NCI-H1436 treated with DMSO at 0.1 percent for 48 hours (cell line): ENCODE measurements at regions not wholly inside any gene's neighbourhood (a gene's known extent, or its start where the extent isn't known, plus 50 kb on each side); places are given as distances from the start of the nearest gene placed in this dataset.
A peak's percentile ranks its signal among the peaks of the same experiment; 100 is the strongest.

Experiments
- DNase-seq: peaks from one replicate; lab custom pipeline; 2025; lab: John Stamatoyannopoulos, UW

DNA sequence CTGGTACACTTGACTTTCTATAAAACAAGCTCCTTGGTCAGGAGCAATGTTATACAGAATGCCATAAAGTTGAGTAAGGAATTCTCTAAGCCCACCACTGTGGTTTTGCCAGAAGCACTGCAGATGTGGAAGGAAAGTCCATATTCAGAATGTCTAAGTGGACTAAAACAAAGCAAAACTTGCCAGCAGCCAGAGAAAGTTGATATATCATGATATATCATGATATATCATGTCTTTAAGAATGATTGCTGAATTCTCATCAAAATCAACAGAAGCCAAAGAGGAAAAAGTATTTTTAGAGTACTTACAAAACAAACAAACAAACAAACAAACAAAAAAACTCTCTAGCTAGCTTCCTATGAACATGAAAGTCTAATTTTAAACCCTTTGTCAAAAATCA is 424.8 kb upstream of the OR4E1 start:
- DNase-seq, result no peak

DNA sequence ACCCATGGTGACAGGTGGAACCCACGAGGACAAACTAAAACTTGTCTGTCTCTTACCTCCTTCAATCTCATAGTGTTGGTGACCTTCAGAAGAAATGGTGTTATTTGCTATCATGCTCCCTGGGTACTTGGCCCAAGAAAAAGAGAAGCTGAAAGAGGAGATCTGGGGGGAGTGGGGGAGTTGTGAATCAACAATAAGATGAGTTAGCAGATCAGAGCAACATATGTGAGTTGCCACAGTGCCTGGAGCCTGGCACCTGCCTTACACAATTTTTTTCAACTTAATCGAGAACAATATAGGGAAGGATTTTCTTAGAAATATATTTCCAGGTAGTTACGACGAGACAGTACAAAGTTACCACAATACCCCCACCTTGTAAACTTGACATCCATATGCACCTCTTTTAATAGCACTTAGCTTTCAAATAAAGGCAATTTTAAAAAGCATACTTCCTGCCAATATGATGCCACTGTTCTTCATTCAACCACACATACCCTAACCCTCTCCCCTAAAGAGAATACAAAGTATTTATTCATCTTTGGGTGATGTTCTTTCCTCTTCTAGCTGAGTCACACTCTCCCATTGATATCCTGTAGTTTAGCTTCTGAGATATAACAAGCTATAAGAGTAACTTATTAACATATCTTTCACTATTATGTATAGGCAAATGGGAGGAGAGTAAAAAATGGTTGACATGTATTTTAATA is 424.1 kb upstream of the OR4E1 start:
- DNase-seq, result no peak

DNA sequence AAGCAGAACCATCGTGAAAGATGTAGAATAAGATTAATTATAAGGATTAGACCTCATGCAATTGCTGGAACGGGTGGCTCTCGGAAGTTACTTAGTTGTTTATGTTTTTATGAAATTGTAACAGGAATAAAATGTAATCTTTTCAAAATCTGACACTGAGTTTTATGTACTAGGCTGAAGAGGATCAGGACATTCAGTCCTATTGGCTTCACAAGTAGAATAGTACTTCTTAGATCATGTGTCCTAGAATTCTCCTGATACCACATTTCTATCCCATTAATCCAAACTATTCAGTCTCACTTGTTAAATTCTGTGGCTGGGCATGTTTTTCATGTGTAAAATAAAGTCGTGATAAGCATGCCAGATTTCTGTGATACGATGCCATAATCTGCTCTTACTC is 423.5 kb upstream of the OR4E1 start:
- no peak for DNase-seq

DNA sequence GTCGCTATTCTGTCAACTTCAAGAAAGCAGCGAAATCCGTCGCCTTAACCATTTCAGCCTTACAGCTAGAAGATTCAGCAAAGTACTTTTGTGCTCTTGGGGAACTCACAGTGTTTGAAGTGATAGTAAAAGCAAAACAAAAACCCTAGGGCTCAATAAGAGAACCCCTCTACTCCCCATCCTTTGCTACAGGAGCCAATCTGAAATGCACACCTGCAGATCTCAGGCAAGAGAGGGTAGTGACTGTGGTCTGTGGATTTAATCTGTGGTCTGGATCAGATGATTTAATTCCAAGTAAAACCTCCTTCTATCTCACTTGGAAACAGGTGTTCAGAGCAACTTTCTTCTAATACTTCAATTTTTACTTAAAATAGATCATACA is 422.9 kb upstream of the OR4E1 start:
- no peak for DNase-seq

DNA sequence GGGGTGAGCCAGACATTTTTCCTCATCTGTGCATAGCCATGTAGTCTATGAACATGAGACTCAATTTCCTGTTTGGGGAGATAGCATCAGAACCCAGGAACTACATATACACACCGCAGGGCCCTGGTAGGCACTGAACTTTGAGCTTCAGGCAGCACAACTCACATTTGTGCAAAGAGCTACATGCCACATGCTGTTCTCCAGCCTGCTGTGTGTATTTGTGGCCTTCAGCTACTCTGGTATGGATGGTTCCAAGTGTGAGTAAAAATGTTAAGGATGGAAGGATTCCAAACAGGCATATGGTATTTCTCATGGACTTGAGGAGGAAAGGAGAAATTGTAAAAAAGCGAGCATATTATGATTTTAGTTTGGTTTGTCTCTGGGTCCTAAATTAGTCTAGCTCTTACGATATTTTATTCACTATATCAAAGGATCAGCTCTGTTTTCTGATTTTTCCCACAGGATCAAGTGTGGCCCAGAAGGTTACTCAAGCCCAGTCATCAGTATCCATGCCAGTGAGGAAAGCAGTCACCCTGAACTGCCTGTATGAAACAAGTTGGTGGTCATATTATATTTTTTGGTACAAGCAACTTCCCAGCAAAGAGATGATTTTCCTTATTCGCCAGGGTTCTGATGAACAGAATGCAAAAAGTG is 422.4 kb upstream of the OR4E1 start:
- no peak for DNase-seq

DNA sequence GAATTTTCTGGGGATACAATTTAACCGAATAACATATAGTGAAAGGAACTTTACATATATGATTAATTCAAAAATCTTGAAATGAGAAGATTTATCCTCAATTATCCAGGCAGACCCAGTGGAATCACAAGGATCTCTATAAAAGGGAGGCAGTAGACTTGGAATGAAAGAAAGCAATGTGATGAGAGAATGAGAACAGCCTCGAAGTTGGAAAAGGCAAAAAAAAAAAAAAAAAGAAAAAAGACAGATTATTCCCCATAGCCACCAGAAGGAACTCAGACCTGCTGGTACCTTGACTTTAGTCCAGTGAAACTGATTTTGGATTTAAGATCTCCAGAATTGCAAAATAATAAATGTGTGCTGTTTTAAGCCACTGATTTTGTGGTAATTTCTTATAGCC is 416.3 kb upstream of the OR4E1 start:
- DNase-seq, result no peak

DNA sequence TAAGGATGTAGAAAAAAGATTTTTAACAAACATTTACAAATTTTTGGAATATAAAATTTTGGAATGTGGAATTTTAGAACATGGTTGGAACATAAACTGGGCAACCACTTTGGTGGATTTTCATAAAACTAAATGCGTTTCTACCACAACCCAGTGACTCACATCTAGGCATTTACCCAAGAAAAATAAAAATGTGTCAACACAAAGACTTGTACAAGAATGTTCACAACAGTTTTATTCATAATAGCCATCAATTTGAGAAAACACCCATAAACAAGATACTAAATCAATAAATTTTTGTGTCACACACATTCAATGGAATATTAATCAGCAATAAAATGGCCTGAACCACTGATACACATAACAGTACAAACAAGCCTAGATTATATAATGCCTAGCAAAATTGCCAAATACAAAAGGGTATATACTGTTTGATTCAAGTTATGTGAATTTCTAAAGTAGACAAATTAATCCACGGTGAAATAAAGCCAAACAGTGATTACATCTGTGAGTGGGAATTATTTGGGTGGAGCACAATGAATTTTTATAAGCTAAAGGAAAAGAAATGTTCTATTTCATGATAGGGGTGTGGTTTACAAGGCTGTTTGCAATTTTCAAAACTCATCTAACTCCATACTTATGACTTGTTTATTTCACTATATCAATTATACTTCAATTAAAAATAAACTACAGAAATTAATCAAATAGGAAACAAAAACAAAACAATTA is 415.2 kb upstream of the OR4E1 start:
- DNase-seq, result no peak

DNA sequence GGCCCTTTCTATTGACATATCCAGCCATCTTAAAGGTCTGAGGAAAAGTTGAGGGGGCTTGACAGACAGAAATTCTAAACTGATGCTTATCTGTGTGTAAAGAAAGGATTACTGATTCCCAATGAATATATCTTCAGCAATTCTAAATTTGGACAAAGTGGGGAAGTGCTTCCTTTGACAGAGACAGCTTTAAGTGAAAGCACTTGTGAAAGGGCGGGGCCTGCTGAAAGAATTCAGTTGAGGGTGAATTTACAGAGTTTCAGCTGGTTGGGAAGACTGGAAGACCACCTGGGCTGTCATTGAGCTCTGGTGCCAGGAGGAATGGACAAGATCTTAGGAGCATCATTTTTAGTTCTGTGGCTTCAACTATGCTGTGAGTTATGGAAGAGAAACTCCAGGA is 412.5 kb upstream of the OR4E1 start:
- DNase-seq, result no peak

DNA sequence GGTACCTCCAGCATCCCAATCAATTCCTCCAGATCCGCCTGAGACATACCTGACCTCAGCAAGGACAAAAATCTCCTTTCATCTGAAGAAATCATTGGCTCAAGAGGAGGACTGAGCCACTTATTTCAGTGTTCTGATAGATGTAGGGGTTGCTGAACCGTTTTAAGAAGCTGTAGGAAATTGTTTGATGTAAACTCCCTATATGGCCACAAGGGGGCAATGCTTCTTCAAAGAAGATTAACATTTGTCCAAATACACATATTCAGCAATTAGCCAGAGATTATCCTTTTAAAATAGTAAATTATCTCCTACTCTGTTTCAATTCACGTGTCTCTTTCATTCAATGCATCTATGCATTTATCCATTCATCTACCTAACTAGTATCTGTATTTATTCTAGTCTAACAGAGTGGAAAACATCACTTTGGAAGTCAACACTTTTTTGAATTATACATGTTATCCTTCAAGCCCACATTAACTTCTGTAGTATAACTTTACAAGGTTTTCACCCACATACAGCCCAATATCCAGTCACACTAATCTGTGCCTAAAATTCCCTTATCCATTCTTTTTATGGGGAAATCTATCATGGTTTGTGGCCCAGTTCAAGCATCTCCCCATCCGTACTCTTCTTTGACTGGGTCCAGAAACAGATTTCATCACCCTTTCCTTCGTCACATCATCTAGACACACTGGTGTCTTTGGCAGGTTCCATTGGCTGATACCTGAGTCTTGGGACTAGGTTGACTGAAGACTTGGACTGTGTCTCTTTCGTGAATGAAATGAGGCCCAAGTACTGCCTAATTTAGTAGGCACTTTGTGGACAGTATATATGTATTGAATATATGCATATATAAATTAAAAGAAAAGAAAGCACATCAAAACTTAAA is 411.0 kb upstream of the OR4E1 start:
- peak; percentile 9 for DNase-seq

DNA sequence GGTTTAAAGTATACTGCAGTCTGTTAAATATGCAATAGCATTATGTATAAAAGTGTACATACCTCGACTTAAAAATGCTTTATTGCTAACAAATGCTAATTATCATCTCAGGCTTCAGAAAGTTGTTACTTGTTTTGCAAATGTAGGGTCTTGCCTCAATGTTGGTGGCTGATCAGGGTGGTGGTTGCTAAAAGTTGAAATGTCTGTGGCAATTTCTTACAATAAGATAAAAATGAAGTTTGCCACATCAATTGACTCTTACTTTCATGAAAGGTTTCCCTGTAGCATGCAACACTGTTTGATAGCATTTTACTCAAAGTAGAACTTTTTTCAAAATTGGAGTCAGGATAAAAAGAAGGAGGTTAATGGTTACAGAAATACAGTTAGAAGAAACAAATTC is 407.7 kb upstream of the OR4E1 start:
- no peak for DNase-seq

DNA sequence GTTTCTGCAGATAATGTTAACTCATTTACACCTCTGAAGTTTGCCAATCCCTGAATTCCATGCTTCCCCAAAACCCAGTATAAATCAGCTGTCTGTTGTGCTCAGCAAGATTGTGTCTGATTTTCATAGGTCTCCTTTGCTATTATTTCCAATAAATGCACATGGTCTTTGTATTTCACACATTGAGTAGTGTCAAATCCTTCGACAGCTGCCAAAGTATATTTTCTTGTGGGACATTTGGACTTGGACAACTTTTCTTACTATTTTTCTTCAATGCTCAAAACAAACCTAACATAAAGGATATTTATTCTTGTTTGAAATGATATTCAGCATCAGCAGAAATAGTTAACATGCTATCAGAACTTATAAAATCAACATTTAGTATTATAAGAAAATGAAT is 406.1 kb upstream of the OR4E1 start:
- DNase-seq, result no peak

DNA sequence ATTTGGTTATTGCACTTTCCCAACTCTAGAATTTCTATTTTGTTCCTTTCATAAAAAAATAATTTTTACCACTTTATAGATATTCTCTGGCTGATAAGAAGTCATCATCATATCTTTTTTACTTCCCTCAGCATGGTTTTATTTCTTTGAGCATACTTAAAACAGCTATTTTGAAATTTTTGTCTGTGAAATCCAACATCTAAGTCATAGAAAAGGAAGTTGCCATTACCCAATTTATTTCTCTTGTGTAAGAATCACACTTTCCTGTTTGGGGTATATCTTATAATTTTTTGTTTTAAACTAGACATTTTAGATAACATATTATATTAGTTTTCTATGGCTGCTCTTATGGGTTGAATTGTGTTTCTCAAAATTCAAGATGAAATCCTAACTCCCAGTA is 400.2 kb upstream of the OR4E1 start:
- DNase-seq, result no peak

DNA sequence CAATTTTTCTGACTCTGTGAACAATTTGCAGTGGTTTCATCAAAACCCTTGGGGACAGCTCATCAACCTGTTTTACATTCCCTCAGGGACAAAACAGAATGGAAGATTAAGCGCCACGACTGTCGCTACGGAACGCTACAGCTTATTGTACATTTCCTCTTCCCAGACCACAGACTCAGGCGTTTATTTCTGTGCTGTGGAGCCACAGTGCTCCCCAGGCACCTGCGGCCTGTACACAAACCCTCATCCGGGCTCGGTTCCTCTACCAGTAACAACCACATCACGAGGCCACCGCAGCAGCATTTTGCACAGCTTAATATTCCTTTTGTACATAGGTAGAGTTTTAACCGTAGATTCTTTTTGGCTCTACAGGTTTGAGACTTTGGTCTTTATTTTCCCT is 397.4 kb upstream of the OR4E1 start:
- DNase-seq, result no peak

DNA sequence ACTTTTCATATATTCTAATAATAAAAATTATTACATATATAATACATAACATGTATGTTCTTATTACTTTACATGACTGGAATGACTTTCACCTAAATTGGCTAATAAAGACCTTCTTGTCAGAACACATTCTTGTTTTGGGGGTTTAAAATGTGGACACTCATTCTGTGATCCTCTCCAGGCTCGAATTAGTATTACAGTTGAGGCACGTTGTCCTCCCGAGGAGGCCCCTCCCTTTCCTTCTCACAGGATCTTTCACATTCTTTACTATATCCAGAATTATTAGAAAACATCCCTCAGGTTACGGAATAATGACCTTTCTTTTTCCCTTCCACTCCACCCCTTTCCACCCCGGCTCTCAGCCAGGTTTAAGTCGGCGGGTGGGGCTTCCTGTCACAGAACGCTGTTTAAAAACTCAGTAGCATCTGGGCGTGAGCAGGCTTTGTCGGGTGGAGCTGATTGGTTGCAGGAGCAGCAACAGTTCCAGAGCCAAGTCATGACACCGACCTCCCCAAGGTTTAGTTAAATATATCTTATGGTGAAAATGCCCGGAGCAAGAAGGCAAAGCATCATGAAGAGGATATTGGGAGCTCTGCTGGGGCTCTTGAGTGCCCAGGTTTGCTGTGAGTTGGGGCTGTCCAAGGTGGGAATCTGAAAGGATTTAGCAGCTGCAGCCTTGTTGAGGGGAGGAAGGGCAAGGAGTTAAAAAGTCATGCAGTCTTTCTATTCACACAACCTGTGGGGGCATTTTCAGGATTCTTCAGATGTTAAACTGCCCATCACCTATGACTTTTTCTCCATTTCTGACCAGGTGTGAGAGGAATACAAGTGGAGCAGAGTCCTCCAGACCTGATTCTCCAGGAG is 396.7 kb upstream of the OR4E1 start:
- DNase-seq, result no peak

DNA sequence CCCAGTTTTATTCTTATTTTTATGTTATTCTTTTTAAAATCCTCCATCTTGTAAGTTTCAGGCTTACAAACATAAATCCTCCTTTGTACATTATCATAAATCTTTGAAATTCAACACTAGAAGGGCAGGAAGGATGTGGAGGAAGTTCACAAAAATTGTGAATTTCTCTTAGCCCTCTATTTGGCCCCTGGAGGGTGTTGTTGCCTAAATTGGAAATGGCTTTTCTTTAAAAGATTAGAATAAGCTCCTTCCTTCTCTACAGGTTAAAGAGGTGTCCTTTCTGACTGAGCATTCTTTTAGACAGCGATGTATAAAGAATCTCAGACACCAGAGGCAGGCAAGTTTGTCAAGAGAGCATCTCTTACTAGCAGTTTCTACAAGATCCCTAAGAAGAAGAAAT is 391.7 kb upstream of the OR4E1 start:
- DNase-seq, result no peak

DNA sequence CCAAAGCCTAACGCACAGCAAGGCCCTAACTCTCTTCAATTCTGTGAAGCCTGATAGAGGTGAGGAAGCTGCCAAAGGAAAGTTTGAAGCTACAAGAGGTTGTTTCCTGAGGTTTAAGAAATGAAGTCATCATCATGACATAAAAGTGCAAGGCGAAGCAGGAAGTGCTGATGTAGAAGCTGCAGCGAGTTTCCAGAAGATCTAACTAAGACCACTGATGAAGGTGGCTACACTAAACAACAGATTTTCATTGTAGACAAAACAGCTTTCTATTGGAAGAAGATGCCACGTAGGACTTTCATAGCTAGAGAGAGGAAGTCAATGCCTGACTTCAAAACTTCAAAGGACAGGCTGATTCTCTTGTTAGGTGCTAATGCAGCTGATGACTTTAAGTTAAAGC is 385.6 kb upstream of the OR4E1 start:
- no peak for DNase-seq

DNA sequence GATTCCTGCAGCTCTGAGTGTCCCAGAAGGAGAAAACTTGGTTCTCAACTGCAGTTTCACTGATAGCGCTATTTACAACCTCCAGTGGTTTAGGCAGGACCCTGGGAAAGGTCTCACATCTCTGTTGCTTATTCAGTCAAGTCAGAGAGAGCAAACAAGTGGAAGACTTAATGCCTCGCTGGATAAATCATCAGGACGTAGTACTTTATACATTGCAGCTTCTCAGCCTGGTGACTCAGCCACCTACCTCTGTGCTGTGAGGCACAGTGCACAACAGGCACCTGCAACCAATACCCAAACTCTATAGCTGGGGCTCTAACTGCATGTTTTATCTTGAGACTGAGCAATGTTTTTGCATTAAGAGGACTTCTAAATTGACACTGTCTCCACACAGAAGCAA is 379.2 kb upstream of the OR4E1 start:
- no peak for DNase-seq

DNA sequence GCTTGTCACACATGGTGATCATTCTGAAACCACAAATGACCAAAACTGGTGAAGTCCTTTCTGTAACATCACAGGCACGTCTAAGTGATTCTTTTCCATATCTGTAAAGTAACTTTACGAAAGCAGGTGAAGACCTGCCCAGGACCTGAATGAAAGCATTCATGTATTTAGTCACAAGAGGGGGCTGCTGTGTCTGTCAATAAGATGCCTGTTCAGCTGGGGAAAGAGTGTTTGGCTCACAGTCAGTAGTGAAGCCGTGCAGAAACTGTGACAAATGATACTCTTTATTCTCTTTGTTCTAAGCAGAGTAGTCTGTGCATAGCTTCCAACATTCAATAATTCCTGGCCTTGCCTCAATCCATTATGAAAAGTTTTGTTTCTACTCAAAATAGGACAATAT is 373.5 kb upstream of the OR4E1 start:
- DNase-seq, result no peak

DNA sequence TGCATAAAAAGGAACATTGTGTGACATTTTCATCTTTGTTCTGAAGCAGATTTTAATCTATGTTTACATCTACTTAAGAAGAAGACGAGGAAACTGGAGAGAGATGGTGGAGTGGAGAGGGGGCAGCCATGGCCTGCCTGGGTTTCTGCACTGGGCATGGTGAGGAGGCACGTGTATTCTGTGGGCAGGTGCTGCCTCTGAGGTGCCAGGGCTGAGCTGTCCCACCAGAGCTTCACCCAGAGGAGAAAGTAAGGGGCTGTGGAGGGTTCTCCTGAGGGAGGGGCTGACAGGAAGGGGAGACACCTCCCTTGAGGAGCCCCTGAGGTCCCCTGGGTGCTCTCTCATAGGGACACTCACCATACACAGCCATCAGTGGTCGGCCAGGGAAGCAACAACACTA is 372.4 kb upstream of the OR4E1 start:
- no peak for DNase-seq

DNA sequence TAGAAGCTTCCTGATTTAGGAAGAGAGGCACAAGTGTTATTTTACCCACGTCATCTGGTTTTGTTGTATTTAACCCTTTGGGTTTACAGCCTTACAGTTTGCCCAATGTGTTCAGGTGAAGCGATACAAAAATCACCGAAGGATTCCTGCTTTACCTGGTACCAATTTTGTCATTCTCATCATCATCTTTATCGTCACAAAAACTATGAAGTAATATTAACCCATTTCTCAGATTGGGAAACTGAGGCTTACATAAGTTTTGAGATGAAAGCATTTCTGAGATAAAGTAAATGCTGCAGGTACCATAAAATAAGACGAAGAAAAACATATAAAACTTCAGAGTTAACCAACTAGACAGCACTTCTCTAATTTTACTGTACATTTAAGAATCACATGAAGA is 370.6 kb upstream of the OR4E1 start:
- DNase-seq, result no peak

DNA sequence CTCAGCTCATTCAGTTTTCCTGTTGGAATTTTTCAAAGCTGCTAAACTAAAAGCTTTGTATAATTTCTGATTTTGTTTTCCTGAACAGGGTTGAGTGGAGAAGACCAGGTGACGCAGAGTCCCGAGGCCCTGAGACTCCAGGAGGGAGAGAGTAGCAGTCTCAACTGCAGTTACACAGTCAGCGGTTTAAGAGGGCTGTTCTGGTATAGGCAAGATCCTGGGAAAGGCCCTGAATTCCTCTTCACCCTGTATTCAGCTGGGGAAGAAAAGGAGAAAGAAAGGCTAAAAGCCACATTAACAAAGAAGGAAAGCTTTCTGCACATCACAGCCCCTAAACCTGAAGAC is 367.1 kb upstream of the OR4E1 start:
- DNase-seq, result no peak
